Activated CD4-positive, alpha-beta T cell treated with anti-CD3 and anti-CD28 coated beads, Interleukin-2, Interleukin-6, amounts not matched to agents 100 ng/mL and 50 ng/mL, durations not matched to agents 16 hours and 8 hours (primary cell): ENCODE measurements at regions not wholly inside any gene's neighbourhood (a gene's known extent, or its start where the extent isn't known, plus 50 kb on each side); places are given as distances from the start of the nearest gene placed in this dataset.
"Not testable (repeated sequence)": the region's sequence is repeated elsewhere in the genome, so short reads cannot be mapped to it uniquely, and the experiment has no call there.

Experiments used
- DNase-seq: peaks from one replicate; pipeline ENCODE4 v3.0.0-alpha.2; 2020

DNA sequence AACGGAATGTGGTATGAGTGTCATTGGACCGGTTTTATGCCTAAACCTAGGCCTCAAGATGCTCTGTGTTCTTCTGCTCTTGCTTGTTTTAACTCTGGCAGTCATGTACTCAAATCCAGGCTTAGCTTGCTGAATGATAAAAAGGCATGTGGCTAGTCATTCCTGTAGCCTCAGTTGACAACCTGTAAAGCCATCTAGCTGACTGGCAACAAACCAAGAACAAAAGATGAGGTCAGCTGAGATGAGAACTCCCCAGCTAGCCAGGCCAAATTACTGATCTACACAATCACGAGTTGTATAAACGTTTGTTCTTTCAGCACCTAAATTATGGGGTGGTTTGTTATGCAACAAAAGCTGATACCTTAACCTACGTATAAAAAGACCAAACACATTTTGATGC lies 1406.0 kb upstream of the CDH8 start:
- no peak for DNase-seq

DNA sequence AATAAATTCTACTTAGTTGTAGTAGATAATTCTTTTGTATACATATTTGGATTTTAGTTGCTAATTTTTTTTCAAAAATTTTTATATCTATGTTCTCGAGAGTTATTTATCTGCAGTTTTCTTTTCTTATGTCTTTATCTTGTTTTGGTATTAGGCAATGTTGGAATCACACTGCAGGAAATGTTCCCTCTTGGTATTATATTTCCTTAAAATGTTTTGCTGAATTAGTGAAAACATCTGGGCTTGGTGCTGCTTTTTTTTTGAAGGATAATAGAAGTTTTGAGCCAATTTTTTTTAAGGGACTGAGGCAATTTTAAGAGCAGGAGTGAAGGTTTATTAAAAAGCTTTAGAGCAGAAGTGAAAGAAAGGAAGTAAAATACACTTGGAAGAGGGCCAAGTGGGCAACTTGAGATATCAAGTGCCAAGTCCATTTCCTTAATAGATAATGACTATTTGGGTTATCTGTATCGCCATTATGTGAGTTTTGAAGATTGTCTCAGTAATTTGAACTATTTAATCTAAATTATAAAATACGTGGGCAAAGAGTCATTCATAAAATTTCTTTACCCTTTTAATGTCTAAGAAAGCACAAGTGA lies 1390.1 kb upstream of the CDH8 start:
- no peak for DNase-seq

DNA sequence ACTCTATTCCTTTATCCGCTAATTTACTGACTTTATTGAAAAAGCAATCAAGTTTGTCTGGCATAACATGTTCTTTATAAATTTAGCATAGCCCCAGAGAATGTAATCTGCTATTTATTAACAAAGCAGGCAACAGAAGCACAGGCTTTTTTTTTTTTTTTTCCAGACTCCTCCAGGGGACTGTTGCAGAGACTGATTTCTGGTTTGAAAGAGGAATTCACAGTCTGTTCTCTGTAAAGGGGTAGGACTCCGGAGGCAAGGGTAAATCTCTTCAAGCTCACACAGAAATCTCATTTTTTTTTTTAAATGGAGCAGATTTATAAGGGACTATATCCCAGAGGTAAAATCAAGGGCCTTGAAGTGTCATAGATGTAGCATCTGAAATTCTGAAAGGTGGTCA lies 1386.5 kb upstream of the CDH8 start:
- DNase-seq: no peak

- DNase-seq: no peak
Observed at GRCh38 chr16:63416712-63417111, 1380.5 kb upstream of the CDH8 start.

DNA sequence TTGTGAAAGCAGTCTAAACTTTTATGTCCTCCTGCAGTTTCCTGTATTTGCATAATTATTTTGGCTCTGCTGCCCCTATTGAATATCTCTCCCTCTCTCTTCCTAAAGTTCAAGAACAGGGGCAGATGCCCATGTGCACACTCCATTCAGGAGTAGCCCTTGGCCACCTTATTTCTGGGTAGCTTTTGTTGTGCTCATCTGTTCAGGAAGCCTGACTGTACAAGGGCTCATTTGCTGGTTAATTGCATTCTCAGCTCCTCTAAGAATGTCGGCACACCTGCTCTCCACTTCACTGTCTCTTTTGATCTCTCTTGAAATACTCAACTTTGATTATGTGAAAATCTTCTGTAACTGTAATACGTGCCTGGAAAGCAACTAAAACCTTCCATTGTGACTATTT lies 1378.8 kb upstream of the CDH8 start:
- no peak for DNase-seq

DNA sequence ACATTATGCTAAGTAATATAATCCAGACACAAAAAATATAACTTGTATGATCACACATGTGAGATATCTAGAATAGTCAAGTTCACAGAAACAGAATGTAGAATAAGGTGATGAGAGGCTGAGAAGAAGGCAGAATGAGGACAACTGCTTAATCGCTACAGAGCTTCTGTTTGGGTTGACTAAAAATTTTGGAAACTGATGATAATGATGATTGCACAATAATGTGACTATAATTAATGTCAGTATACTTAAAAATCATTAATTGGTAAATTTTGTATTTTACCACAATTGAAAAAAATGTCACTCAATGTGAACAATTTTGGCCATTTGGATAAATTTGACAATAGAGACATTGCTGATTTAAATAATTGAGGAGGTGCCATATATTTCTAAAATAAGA lies 1374.4 kb upstream of the CDH8 start:
- no peak for DNase-seq

- no peak for DNase-seq
Observed at GRCh38 chr16:63403792-63404191, 1367.6 kb upstream of the CDH8 start.

DNA sequence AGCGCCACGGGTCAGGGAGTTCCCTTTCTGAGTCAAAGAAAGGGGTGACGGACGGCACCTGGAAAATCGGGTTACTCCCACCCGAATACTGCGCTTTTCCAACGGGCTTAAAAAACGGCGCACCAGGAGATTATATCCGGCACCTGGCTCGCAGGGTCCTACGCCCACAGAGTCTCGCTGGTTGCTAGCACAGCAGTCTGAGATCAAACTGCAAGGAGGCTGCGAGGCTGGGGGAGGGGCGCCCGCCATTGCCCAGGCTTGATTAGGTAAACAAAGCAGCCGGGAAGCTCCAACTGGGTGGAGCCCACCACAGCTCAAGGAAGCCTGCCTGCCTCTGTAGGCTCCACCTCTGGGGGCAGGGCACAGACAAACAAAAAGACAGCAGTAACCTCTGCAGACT lies 1352.0 kb upstream of the CDH8 start:
- DNase-seq: not testable (repeated sequence)

GRCh38 chr16:63385714-63386432 lies 1349.6 kb upstream of the CDH8 start:
- DNase-seq: no peak

DNA sequence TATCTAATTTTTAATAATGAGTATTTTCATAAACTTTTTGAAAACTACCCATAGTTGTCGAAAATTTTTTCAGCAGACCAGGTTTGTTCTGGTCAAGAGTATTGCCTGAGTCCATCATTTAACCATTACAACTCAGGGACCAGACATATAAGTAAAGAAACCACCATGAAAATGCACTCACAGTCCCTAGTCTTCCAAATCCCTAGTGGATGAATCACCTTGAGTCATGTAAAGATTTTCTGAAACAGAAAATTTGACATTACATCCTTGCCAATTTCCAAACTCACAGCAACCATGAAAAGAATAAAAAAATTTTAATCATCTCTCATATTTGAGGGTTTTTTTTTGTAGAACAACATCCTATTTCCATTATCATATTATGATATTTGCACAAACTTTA lies 1337.5 kb upstream of the CDH8 start:
- no peak for DNase-seq

GRCh38 chr16:63372815-63373214 lies 1336.6 kb upstream of the CDH8 start:
- no peak for DNase-seq

GRCh38 chr16:63372283-63372682 lies 1336.0 kb upstream of the CDH8 start:
- DNase-seq: no peak

DNA sequence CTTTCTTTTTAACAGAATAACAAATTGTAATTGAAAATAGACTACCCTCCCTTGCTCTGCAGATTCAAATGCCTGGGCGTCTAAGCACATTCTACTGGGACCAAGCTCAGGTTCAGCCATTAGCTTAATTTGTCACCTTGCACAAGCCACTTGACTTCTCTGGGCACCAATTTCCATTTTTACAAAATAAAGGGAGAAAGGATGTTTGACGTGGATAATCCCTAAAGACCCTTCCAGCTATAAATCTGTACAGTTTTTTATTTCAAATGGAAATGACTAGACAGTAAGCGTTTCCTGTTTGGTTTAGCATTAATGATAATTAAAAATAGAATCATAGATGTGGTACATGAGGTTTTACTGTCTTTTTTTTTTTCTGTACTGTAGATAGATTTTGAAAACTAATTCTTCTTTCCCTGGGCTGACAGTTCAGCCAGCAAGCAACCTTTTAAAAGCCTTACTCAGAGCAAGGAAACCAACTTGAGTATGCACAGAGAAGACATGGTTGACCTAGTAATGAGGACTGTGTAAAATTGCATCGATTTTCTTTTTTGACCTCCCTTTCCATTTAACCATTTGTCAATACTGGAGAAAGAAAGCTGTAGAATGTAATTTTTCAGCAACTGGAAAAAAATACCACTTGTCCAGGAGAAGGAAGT lies 1329.5 kb upstream of the CDH8 start:
- DNase-seq: no peak

GRCh38 chr16:63363738-63364137 lies 1327.5 kb upstream of the CDH8 start:
- DNase-seq: no peak

- peak; percentile 48 for DNase-seq
Observed at GRCh38 chr16:63361032-63361624, 1324.9 kb upstream of the CDH8 start.

DNA sequence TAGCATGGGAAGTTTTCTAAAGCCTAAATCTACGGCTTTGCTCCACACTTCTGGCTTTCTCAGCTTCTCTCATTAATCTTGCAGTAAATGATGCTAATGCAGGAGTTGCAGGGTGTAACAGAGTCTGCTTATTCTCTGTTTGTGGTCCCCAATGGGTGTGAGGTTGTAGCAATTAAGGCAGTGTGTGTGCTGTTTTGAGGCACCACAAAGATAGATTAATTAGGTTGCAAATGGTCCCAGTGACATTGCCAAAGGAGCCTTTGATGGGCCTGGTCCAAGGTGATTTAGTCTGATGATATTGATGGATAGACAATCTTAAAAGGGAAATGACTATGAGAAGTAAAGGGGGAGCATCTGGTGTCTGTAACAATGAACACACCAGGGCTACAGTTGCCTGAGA lies 1313.7 kb upstream of the CDH8 start:
- DNase-seq: no peak

GRCh38 chr16:63346000-63346399 lies 1309.8 kb upstream of the CDH8 start:
- DNase-seq: no peak

DNA sequence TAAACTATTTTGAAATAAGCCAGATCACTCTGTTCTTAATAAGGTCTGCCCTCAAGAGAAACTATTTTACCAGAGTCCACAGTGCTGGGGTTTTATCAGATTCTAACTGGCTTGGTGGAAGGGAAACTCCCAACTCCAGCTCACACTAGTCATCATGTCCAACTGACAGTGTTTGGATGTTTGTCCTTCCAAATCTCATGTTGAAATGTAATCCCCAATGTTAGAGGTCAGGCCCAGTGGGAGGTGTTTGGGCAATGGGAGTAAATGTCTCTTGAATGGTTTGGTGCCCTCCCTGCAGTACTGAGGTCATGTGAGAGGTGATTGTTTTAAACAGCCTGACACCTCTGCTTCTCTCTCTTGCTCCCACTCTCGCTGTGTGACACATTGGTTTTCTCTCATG lies 1301.0 kb upstream of the CDH8 start:
- no peak for DNase-seq

DNA sequence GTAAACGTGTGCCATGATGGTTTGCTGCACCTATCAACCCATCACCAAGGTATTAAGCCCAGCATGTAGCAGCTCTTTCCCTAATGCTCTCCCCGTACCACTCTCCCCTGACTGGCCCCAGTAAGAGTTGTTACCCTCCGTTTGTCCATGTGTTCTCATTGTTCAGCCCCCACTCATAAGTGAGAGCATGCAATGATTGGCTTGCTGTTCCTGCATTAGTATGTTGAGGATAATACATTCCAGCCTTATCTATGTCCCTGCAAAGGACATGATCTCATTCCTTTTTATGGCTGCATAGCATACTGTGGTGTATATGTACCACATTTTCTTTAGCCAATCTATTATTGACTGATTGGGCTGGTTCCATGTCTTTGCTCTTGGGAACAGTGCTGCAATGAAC lies 1294.9 kb upstream of the CDH8 start:
- DNase-seq: no peak

DNA sequence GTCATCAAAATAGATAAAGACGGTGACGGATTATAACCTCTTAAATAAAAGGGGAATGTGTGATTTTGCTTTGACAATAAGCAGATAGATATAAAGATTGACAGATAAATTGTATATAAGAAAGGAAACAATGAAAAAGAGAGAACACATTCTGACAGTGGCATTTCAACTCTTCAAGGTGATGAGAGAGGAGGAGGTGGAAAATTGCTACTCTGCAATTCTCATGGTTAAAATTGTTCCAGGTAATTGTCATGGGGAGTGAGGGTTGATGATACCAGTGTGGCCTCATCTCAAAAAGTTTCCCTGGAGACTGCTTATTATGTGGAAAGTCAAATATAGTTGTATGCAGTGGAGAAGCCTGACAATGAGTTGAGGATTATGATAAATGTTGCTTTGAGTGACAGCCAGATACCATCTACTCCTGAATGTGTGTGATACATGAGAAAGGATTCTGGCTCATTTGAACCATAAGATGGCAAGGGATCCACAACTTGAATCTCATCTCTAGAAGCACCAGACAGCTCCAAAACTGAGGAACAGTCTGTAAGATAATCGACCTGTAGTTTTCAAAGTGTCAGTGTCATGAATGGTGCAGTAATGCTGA lies 1290.6 kb upstream of the CDH8 start:
- no peak for DNase-seq

DNA sequence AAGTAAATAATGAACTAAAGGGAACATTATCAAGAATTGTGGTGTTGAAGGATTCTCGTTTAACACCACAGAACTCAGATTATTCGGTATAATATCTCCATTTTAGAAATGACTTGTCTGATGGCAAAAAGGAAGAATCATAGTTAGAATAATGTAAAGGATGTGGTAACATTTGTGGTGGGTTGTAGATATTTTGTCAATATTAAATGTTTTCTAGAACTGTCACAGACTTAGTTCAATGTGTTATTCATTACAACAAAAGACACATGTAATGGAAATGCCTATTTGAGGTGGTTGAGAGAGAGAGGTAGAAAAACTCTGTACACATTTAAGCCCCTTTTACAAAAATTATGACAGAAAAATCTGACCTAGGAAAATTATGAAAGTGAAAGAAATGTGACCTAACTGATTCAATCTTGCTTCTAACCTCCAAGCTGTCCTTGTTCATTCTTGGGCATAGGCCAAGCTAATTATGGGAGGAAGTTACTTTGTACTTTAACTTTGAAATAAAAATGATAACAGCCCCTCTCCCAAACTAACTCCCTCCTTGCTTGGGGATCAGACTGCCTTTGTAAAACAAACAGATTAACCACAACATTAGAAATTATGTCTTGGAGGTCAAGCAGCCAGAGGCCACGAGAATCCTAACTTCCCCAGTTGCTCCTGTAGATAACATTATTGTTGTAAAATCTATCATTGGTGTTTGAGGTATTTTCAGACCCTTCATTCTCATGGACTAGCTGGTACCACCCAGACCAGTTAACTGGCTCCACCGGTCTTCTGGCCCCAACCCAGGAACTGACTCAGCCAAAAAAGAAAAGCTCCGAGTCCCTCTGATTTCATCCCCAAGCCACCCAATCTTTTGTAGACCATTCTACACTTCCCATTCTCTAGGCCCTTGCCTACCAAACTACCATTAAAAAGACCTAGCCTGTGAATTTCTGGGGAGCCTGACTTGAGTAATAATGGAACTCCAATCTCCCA lies 1287.8 kb upstream of the CDH8 start:
- DNase-seq: no peak

DNA sequence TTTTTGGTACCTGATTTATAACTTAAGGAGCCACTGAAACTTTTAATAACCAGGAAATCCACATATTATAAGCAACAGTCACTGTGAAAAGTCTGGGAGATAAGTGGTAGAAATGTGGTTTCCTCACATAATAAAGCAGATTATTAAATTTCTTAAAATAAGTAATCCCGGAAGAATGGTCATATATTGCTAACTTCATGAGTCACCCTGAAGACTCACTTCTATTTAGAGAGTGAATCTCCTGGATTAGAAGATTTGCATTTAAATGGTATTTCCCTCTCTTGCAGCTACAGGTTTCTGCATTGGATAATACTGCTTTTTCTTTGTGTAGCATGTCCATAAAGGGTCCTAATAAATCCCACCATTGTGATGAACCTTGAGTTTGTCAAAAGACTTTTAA lies 1286.8 kb upstream of the CDH8 start:
- no peak for DNase-seq
